Spleen (tissue), 11 donors: ENCODE measurements at regions not wholly inside any gene's neighbourhood (a gene's known extent, or its start where the extent isn't known, plus 50 kb on each side); places are given as distances from the start of the nearest gene placed in this dataset.

Source experiments
- DNase-seq: peaks from one replicate; pipeline ENCODE4 v3.0.0-alpha.2; 2020
- H3K27ac ChIP-seq, 8 donors: fragments of 200-600 bp; sonication (generic) in 7 of 8; 1 replicate in 4 of 8; 2 replicates in 4 of 8; pipeline versions ENCODE4 v1.5.0 to v1.8.0; 2016 to 2021; ENCODE audit warnings: inconsistent platforms in 4 of 8, mild to moderate bottlenecking in 4 of 8, moderate library complexity in 1 of 8
- H3K27me3 ChIP-seq, 7 donors: fragments of 200-600 bp; sonication (generic) in 6 of 7; replicated peaks in 1 of 7; 1 replicate in 4 of 7; 2 replicates in 3 of 7; pipeline versions ENCODE4 v1.5.0 to v1.8.0; 2016 to 2021; ENCODE audit warnings: inconsistent platforms in 3 of 7, mild to moderate bottlenecking in 1 of 7
- H3K36me3 ChIP-seq, 6 donors: fragments of 200-600 bp; sonication (generic) in 5 of 6; 1 replicate in 4 of 6; 2 replicates in 2 of 6; pipeline versions ENCODE4 v1.5.0 to v1.8.0; 2016 to 2021; ENCODE audit warnings: inconsistent platforms in 2 of 6
- H3K4me1 ChIP-seq, 6 donors: fragments of 200-600 bp; sonication (generic) in 5 of 6; 1 replicate in 3 of 6; 2 replicates in 3 of 6; pipeline versions ENCODE4 v1.5.0 to v1.8.0; 2016 to 2021; ENCODE audit warnings: inconsistent platforms in 3 of 6
- H3K4me3 ChIP-seq, 8 donors: fragments of 200-600 bp; sonication (generic) in 7 of 8; 1 replicate in 4 of 8; 2 replicates in 4 of 8; pipeline versions ENCODE4 v1.5.0 to v1.8.0; 2016 to 2021; ENCODE audit warnings: inconsistent platforms in 4 of 8, mild to moderate bottlenecking in 4 of 8, moderate library complexity in 2 of 8
- H3K9me3 ChIP-seq, 8 donors: fragments of 200-600 bp; sonication (generic) in 7 of 8; 1 replicate in 4 of 8; 2 replicates in 4 of 8; pipeline versions ENCODE4 v1.5.0 to v1.8.0; 2016 to 2021; ENCODE audit warnings: inconsistent platforms in 4 of 8
- CTCF ChIP-seq, 11 experiments: fragments of 200-600 bp in 7 of 11; fragments of 450-650 bp in 4 of 11; sonication (generic) in 4 of 11; IDR thresholded peaks in 8 of 11; conservative IDR thresholded peaks in 3 of 11; 1 replicate in 7 of 11; 2 replicates in 4 of 11; pipeline versions ENCODE4 v1.4.0 to v1.8.0; 2016 to 2021; ENCODE audit warnings: antibody characterized with exemption in 11 of 11, inconsistent platforms in 4 of 11, mild to moderate bottlenecking in 1 of 11
- POLR2A ChIP-seq, 3 donors: fragments of 450-650 bp; IDR thresholded peaks; one replicate each; pipeline ENCODE4 v1.5.1; 2017; ENCODE audit warnings: antibody characterized with exemption in 3 of 3, mild to moderate bottlenecking in 1 of 3
- POLR2AphosphoS5 ChIP-seq, 3 donors: sonication (generic); formaldehyde crosslinking; IDR thresholded peaks; one replicate each; pipeline ENCODE4 v1.5.1; 2017; ENCODE audit warnings: antibody characterized with exemption in 3 of 3
- WGBS, 5 donors: extraction: QIAGEN DNeasy Blood & Tissue Kit in 3 of 5; methylation state at CpG; one replicate each; pipeline versions ENCODE4 v1.1.5 to v1.1.7; 2013 to 2018; 5-methylcytosine and 5-hydroxymethylcytosine counted together
- intact Hi-C: fragments of 100-400 bp; cut with DNase I; formaldehyde crosslinking; loops from one replicate; pipeline ENCODE4 v1.15.0; 2023; ENCODE audit warnings: low total_unique reads
- donor health status: healthy with polysubstance abuse.
- donor health status: DM: no; HTN: no; CAD: no; lungs with moderate emphysema.
- donor health status: DM: no; HTN: no; CAD: no.
- donor health status: Bipolar disorder and iron deficiency.
- donor health status: healthy.
- donor health status: DM: no; HTN: no; CAD: no.
- donor health status: DM: yes; HTN: yes; CAD: no.

- intact Hi-C loops: no loop called here
- Histone ChIP-seq H3K4me3 (no peak overlapping the region), H3K4me1 (peaks cover 5 to 36% (median 18%) of the 10 kb centered on the region in 6 donors), H3K36me3 (no peaks in the 10 kb centered on the region), H3K9me3 (peaks cover 0 to 26% (median 21%) of the 10 kb centered on the region in 8 donors), H3K27me3 (peaks cover 0 to 37% (median 12%) of the 10 kb centered on the region in 7 donors), H3K27ac (no peak overlapping the region)
- TF ChIP-seq POLR2AphosphoS5 (IDR thresholded peaks at IDR 0.05) (no peak), POLR2A (IDR thresholded peaks at IDR 0.05) (no peak), CTCF (IDR thresholded peaks at IDR 0.05 in 8 of 11, conservative IDR thresholded peaks at IDR 0.05 in 3 of 11) (no peak)
- 79 to 86% (median 84%) methylated on average over 9 to 17 of the region's 17 CpGs for WGBS, 5 donors
- DNase-seq: peak; percentile 61
Measured at GRCh38 chr22:44618400-44618799, 83.6 kb upstream of the PRR5 start.

- H3K9me3 ChIP-seq: peaks cover 0 to 31% (median 27%) of the 10 kb centered on the region in 8 donors
- 91 to 100% (median 96%) methylated on average over 2 to 4 of the region's 4 CpGs for WGBS, 5 donors
- peaks cover 0 to 37% (median 12%) of the 10 kb centered on the region in 7 donors for H3K27me3 ChIP-seq
- H3K4me3 ChIP-seq: no peak overlapping the region
- intact Hi-C loops: no loop called here
- H3K27ac ChIP-seq: no peak overlapping the region
- DNase-seq: peak; percentile 24
- no peaks in the 10 kb centered on the region for H3K36me3 ChIP-seq
- H3K4me1 ChIP-seq: peaks cover 5 to 36% (median 18%) of the 10 kb centered on the region in 6 donors
- no peak for TF ChIP-seq POLR2A (IDR thresholded peaks at IDR 0.05)
- no peak for TF ChIP-seq CTCF (IDR thresholded peaks at IDR 0.05 in 8 of 11, conservative IDR thresholded peaks at IDR 0.05 in 3 of 11)
- TF ChIP-seq POLR2AphosphoS5 (IDR thresholded peaks at IDR 0.05): no peak
Measured at GRCh38 chr22:44617828-44618227, 84.2 kb upstream of the PRR5 start.

GRCh38 chr22:44616882-44617655 is 84.9 kb upstream of the PRR5 start:
- no peak overlapping the region for H3K4me3 ChIP-seq
- peaks cover 0 to 35% (median 12%) of the 10 kb centered on the region in 7 donors for H3K27me3 ChIP-seq
- 59 to 80% (median 63%) methylated on average over 13 to 19 of the region's 19 CpGs for WGBS, 5 donors
- H3K27ac ChIP-seq: no peak overlapping the region
- no peak for DNase-seq
- TF ChIP-seq POLR2A (IDR thresholded peaks at IDR 0.05) (no peak), POLR2AphosphoS5 (IDR thresholded peaks at IDR 0.05) (peak in 2 of 3 donors; percentile 35 to 39)
- intact Hi-C loops: no loop called here
- no peaks in the 10 kb centered on the region for H3K36me3 ChIP-seq
- peaks cover 5 to 36% (median 18%) of the 10 kb centered on the region in 6 donors for H3K4me1 ChIP-seq
- H3K9me3 ChIP-seq: peaks cover 3 to 39% (median 35%) of the 10 kb centered on the region in 8 donors

- no peaks in the 10 kb centered on the region for H3K36me3 ChIP-seq
- H3K27me3 ChIP-seq: peaks cover 0 to 29% (median 12%) of the 10 kb centered on the region in 7 donors
- no peak for DNase-seq
- no peak overlapping the region for H3K4me3 ChIP-seq
- TF ChIP-seq CTCF (IDR thresholded peaks at IDR 0.05 in 8 of 11, conservative IDR thresholded peaks at IDR 0.05 in 3 of 11) (no peak), POLR2A (IDR thresholded peaks at IDR 0.05) (no peak), POLR2AphosphoS5 (IDR thresholded peaks at IDR 0.05) (no peak)
- no peak overlapping the region for H3K27ac ChIP-seq
- peaks cover 6 to 45% (median 41%) of the 10 kb centered on the region in 8 donors for H3K9me3 ChIP-seq
- intact Hi-C loops: no loop called here
- H3K4me1 ChIP-seq: peaks cover 5 to 34% (median 17%) of the 10 kb centered on the region in 6 donors
- 0 to 78% (median 68%) methylated on average over 1 to 9 of the region's 9 CpGs for WGBS, 5 donors
Measured at GRCh38 chr22:44616461-44616860, 85.5 kb upstream of the PRR5 start.
